H1 (cell line): ENCODE measurements at regions not wholly inside any gene's neighbourhood (a gene's known extent, or its start where the extent isn't known, plus 50 kb on each side); places are given as distances from the start of the nearest gene placed in this dataset.

Source experiments
- CTCF ChIA-PET: fragments of 300-600 bp; sonication (Branson Sonifier 250); formaldehyde crosslinking; loops from one replicate; lab custom pipeline; 2021; ENCODE audit not compliant: partially characterized antibody; lab: Charles Lee
- POLR2A ChIA-PET: fragments of 300-600 bp; sonication (Branson Sonifier 250); formaldehyde crosslinking; loops from one replicate; lab custom pipeline; 2021; ENCODE audit warnings: inconsistent platforms; ENCODE audit not compliant: partially characterized antibody; lab: Charles Lee
- DNase-seq, 2 experiments: peaks; one replicate each; pipeline versions ENCODE4 v3.0.0 to v3.0.0-alpha.2; 2010 to 2022; ENCODE audit warnings: low spot score in 2 of 2, low read depth in 1 of 2, mixed read lengths in 1 of 2
- FAIRE-seq: peaks from 2 replicates; lab custom pipeline; 2011; peaks lifted over from hg19 to GRCh38; lab: Jason Lieb, UNC
- H2AFZ ChIP-seq: 2 replicates; pipeline ENCODE4 v1.8.1; 2012; ENCODE audit warnings: low read length, inconsistent platforms
- H2AK5ac ChIP-seq: 2 replicates; pipeline ENCODE4 v1.6.1; 2013; ENCODE audit warnings: low read depth, low read length
- H2BK120ac ChIP-seq: replicated peaks from 2 replicates; pipeline ENCODE3; 2013; ENCODE audit warnings: low read depth, low read length, inconsistent platforms
- H2BK12ac ChIP-seq: 2 replicates; pipeline ENCODE4 v1.6.1; 2013; ENCODE audit warnings: low read depth, low read length
- H2BK15ac ChIP-seq: 2 replicates; pipeline ENCODE4 v1.6.1; 2013; ENCODE audit warnings: low read length
- H2BK20ac ChIP-seq: 2 replicates; pipeline ENCODE4 v1.6.1; 2013; ENCODE audit warnings: low read length
- H2BK5ac ChIP-seq: 2 replicates; pipeline ENCODE4 v1.6.1; 2013; ENCODE audit warnings: low read depth, low read length
- H3K14ac ChIP-seq: 2 replicates; pipeline ENCODE4 v1.6.1; 2013; ENCODE audit warnings: inconsistent platforms; ENCODE audit not compliant: insufficient read length
- H3K18ac ChIP-seq: 2 replicates; pipeline ENCODE4 v1.6.1; 2013; ENCODE audit warnings: low read length; ENCODE audit errors: extremely low read depth
- H3K23ac ChIP-seq: 2 replicates; pipeline ENCODE4 v1.6.1; 2013; ENCODE audit warnings: inconsistent platforms; ENCODE audit not compliant: insufficient read length
- H3K23me2 ChIP-seq: 2 replicates; pipeline ENCODE4 v1.6.1; 2013; ENCODE audit warnings: low read depth, low read length
- H3K27ac ChIP-seq: 2 replicates; pipeline ENCODE4 v1.6.1; 2011; ENCODE audit warnings: low read depth, low read length, inconsistent platforms
- H3K27me3 ChIP-seq, 4 experiments: replicated peaks in 1 of 4; 1 replicate in 1 of 4; 2 replicates in 3 of 4; pipeline versions ENCODE4 v1.6.1 to v1.8.1; 2011 to 2013; ENCODE audit warnings: low read length in 3 of 4, mild to moderate bottlenecking in 3 of 4, inconsistent platforms in 2 of 4, mixed read lengths in 2 of 4, moderate library complexity in 1 of 4; ENCODE audit not compliant: control insufficient read depth in 3 of 4, insufficient read depth in 3 of 4; ENCODE audit errors: extremely low read depth in 1 of 4
- H3K36me3 ChIP-seq, 4 experiments: 2 replicates each; pipeline versions ENCODE4 v1.6.1 to v1.8.1; 2011 to 2013; ENCODE audit warnings: mild to moderate bottlenecking in 4 of 4, low read length in 3 of 4, moderate library complexity in 2 of 4, control low read depth in 1 of 4, inconsistent platforms in 1 of 4; ENCODE audit not compliant: insufficient read depth in 4 of 4, control insufficient read depth in 2 of 4
- H3K4ac ChIP-seq: replicated peaks from 2 replicates; pipeline ENCODE3; 2013; ENCODE audit warnings: low read length, low read depth, mixed read lengths, inconsistent platforms; ENCODE audit not compliant: insufficient read length
- H3K4me1 ChIP-seq, 4 experiments: replicated peaks in 1 of 4; 1 replicate in 1 of 4; 2 replicates in 3 of 4; pipeline versions ENCODE4 v1.6.1 to v1.8.1; 2011 to 2013; ENCODE audit warnings: low read length in 3 of 4, inconsistent platforms in 2 of 4, mixed read lengths in 1 of 4; ENCODE audit not compliant: insufficient read depth in 4 of 4, control insufficient read depth in 3 of 4
- H3K4me2 ChIP-seq, 2 experiments: 2 replicates each; pipeline versions ENCODE4 v1.6.1 to v1.8.1; 2011 to 2013; ENCODE audit warnings: low read depth in 2 of 2, low read length in 2 of 2, control low read depth in 1 of 2, inconsistent platforms in 1 of 2, mild to moderate bottlenecking in 1 of 2; ENCODE audit not compliant: insufficient read depth in 1 of 2
- H3K4me3 ChIP-seq, 4 experiments: fragments of 200-600, 300-600 bp in 1 of 4; sonication (generic), shearing (Covaris generic), sonication (Bioruptor Twin) in 1 of 4; 2 replicates each; pipeline versions ENCODE4 v1.5.1 to v1.8.1; 2011 to 2016; ENCODE audit warnings: low read length in 4 of 4, low read depth in 3 of 4, control low read depth in 2 of 4, inconsistent platforms in 2 of 4, mild to moderate bottlenecking in 2 of 4, mixed read lengths in 1 of 4, moderate library complexity in 1 of 4; ENCODE audit not compliant: insufficient read depth in 2 of 4; ENCODE audit errors: extremely low read depth in 1 of 4
- H3K56ac ChIP-seq: replicated peaks from 2 replicates; pipeline ENCODE3; 2013; ENCODE audit warnings: low read depth, mild to moderate bottlenecking, mixed read lengths, low read length, inconsistent platforms; ENCODE audit not compliant: insufficient read length
- H3K79me1 ChIP-seq: 2 replicates; pipeline ENCODE4 v1.6.1; 2013; ENCODE audit warnings: low read depth, low read length, control low read depth
- H3K79me2 ChIP-seq, 2 experiments: 2 replicates each; pipeline versions ENCODE4 v1.6.1 to v1.8.1; 2012 to 2013; ENCODE audit warnings: low read length in 2 of 2, mild to moderate bottlenecking in 2 of 2, inconsistent platforms in 1 of 2; ENCODE audit not compliant: insufficient read depth in 2 of 2, control insufficient read depth in 1 of 2
- H3K9ac ChIP-seq, 4 experiments: replicated peaks in 1 of 4; 1 replicate in 1 of 4; 2 replicates in 3 of 4; pipeline versions ENCODE4 v1.6.1 to v1.8.1; 2011 to 2013; ENCODE audit warnings: low read depth in 3 of 4, low read length in 3 of 4, control low read depth in 2 of 4, mild to moderate bottlenecking in 2 of 4, moderate library complexity in 2 of 4, inconsistent platforms in 1 of 4; ENCODE audit errors: extremely low read depth in 1 of 4
- H3K9me3 ChIP-seq, 2 experiments: 2 replicates each; pipeline versions ENCODE4 v1.6.1 to v1.8.1; 2012 to 2013; ENCODE audit warnings: mild to moderate bottlenecking in 2 of 2, moderate library complexity in 2 of 2, control low read depth in 1 of 2, inconsistent platforms in 1 of 2, low read depth in 1 of 2, low read length in 1 of 2, mixed read lengths in 1 of 2; ENCODE audit not compliant: insufficient read depth in 2 of 2
- H4K20me1 ChIP-seq, 2 experiments: replicated peaks in 1 of 2; 2 replicates each; pipeline versions ENCODE3 to v1.8.1; 2011 to 2013; ENCODE audit warnings: inconsistent platforms in 2 of 2, low read length in 2 of 2, mild to moderate bottlenecking in 1 of 2; ENCODE audit not compliant: insufficient read depth in 2 of 2, control insufficient read depth in 1 of 2
- H4K5ac ChIP-seq: 2 replicates; pipeline ENCODE4 v1.6.1; 2013; ENCODE audit warnings: low read length, low read depth, mixed read lengths, inconsistent platforms; ENCODE audit not compliant: insufficient read length
- H4K8ac ChIP-seq: 2 replicates; pipeline ENCODE4 v1.8.0; 2013; ENCODE audit warnings: mild to moderate bottlenecking, moderate library complexity, low read length, inconsistent platforms; ENCODE audit not compliant: insufficient read depth; ENCODE audit errors: extremely low read depth
- H4K91ac ChIP-seq: replicated peaks from 2 replicates; pipeline ENCODE3; 2013; ENCODE audit warnings: low read length, mixed read lengths, inconsistent platforms; ENCODE audit not compliant: insufficient read length
- FOSL1 ChIP-seq: IDR thresholded peaks from 2 replicates; pipeline ENCODE4 v1.6.1; 2011; ENCODE audit warnings: mild to moderate bottlenecking, low read depth, low read length, moderate library complexity; ENCODE audit not compliant: insufficient read depth
- GTF2F1 ChIP-seq: IDR thresholded peaks from 2 replicates; pipeline ENCODE4 v1.6.1; 2012; ENCODE audit warnings: low read depth, low read length, improper control_type of control experiment, borderline replicate concordance
- POU5F1 ChIP-seq: IDR thresholded peaks from 2 replicates; pipeline ENCODE4 v1.6.1; 2011; ENCODE audit warnings: low read depth, mild to moderate bottlenecking, low read length, moderate library complexity
- SIX5 ChIP-seq: IDR thresholded peaks from 2 replicates; pipeline ENCODE4 v1.6.1; 2011; ENCODE audit warnings: mild to moderate bottlenecking, low read depth, low read length
- SUZ12 ChIP-seq: fragments of 200-600 bp; sonication (generic); IDR thresholded peaks from 2 replicates; pipeline ENCODE4 v1.6.1; 2012; ENCODE audit warnings: mild to moderate bottlenecking, inconsistent platforms, low read length, moderate library complexity, mixed read lengths
- TEAD4 ChIP-seq: IDR thresholded peaks from 2 replicates; pipeline ENCODE4 v1.6.1; 2012; ENCODE audit warnings: low read depth, low read length, inconsistent platforms, mixed read lengths
- WGBS, 2 experiments: shearing (Covaris generic) in 1 of 2; methylation state at CpG; one replicate each; pipeline versions ENCODE4 v1.1.6 to v1.1.7; 2013 to 2015; ENCODE audit warnings: low lambda C conversion rate in 2 of 2, mixed read lengths in 2 of 2, inconsistent platforms in 1 of 2, low coverage in 1 of 2, missing lambda C conversion rate in 1 of 2; ENCODE audit not compliant: insufficient replicate concordance in 2 of 2, insufficient coverage in 1 of 2, insufficient read length in 1 of 2; ENCODE audit errors: extremely low coverage in 1 of 2, missing lambda C conversion rate in 1 of 2; 5-methylcytosine and 5-hydroxymethylcytosine counted together

DNA sequence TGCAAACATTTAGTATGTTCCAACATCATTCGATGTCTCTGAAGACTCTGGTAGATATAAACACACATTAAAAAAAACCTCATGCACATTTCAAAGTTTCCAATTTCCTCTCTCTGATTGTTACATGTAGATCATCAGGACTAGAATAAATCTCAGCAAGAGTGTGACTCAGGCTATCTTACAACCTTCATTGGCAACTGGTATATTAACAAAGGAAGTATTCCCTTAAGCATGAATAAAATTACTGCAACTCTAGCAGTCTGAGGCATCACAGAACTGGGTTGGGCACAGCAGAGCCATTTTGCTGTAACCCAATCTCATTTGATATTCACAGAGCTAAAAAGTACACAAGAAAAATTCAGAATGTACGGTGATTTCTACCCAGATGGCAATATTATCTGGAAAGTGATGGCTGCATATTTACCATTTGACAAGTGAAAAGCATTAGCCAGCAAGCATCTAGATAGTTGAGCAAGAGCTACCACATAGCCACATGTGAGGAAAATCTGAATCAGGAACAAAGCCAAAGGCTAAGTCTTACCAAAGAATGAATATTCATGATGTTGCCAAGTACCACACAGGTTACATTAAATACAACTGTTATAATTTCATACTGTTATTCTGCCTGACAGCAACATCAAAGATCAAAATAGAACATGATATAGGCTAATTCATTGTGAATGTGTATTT is 232.2 kb downstream of the CRPPA start:
- WGBS, 2 experiments: 100% methylated on average over 2 of the region's 2 CpGs; no CpG with 5 or more reads in 1 of the 2 experiments
- no peak overlapping the region for H2AFZ ChIP-seq
- no peak for DNase-seq
- no peaks in the 10 kb centered on the region for H4K20me1 ChIP-seq
- CTCF ChIA-PET: interaction anchor here (0.8 kb wide), 1 partner anchor 329 kb away, joined by 3 read pairs; no protein-coding TSS in a partner anchor
- no peak overlapping the region for H2BK120ac ChIP-seq
- H3K79me1 ChIP-seq: no peaks in the 10 kb centered on the region
- H3K36me3 ChIP-seq: no peaks in the 10 kb centered on the region
- no peaks in the 10 kb centered on the region for H3K79me2 ChIP-seq
- no peak for FAIRE-seq
- POLR2A ChIA-PET: no interaction called here
- no peak overlapping the region for H4K5ac ChIP-seq
- H3K4me3 ChIP-seq: no peak overlapping the region
- no peaks in the 10 kb centered on the region for H3K9me3 ChIP-seq
- H2BK15ac ChIP-seq: no peak overlapping the region
- H2BK5ac ChIP-seq: no peak overlapping the region
- H4K8ac ChIP-seq: no peak overlapping the region
- no peak overlapping the region for H3K9ac ChIP-seq
- H3K14ac ChIP-seq: no peak overlapping the region
- no peaks in the 10 kb centered on the region for H3K4me1 ChIP-seq
- no peak overlapping the region for H2BK20ac ChIP-seq
- H3K18ac ChIP-seq: no peak overlapping the region
- H2BK12ac ChIP-seq: no peak overlapping the region
- H4K91ac ChIP-seq: no peak overlapping the region
- H2AK5ac ChIP-seq: no peak overlapping the region
- H3K27me3 ChIP-seq: no peaks in the 10 kb centered on the region
- H3K27ac ChIP-seq: no peak overlapping the region
- no peak overlapping the region for H3K23ac ChIP-seq
- no peak overlapping the region for H3K4me2 ChIP-seq
- H3K23me2 ChIP-seq: no peaks in the 10 kb centered on the region
- TF ChIP-seq SIX5: no peak
- no peak for TF ChIP-seq FOSL1
- no peak for TF ChIP-seq SUZ12
- TF ChIP-seq TEAD4: no peak
- TF ChIP-seq GTF2F1: no peak
- TF ChIP-seq POU5F1: no peak
- no peak overlapping the region for H3K4ac ChIP-seq
- H3K56ac ChIP-seq: no peak overlapping the region
